K562 (cell line): ENCODE measurements at regions not wholly inside any gene's neighbourhood (a gene's known extent, or its start where the extent isn't known, plus 50 kb on each side); places are given as distances from the start of the nearest gene placed in this dataset.

Experiments
- ATAC-seq: fragments of 200-7000 bp; cut with Tn5 transposase; 3 replicates; pipeline ENCODE4 v1.9.1; 2020; ENCODE audit warnings: moderate library complexity
- BruUV-seq: library from RNA; stranded (reverse); fragments of 400-500 nt; replicated peaks from 2 replicates; lab custom pipeline; 2021; lab: Mats Ljungman, UMichigan
- CTCF ChIA-PET: fragments of 300-600 bp; formaldehyde crosslinking; extraction: SDS; loops from one replicate; lab custom pipeline; 2021; ENCODE audit warnings: low intra/inter-chr PET ratio; lab: Yijun Ruan, JAX
- POLR2A ChIA-PET: fragments of 300-600, 350-650 bp; sonication (Branson Sonifier 250); formaldehyde crosslinking; extraction: SDS; loops from one replicate; lab custom pipeline; 2021; ENCODE audit warnings: antibody characterized with exemption, inconsistent platforms; lab: Yijun Ruan, JAX
- DNase-seq, 4 experiments: peaks; one replicate each; pipeline versions ENCODE4 v3.0.0 to v3.0.0-alpha.2; 2011 to 2018; ENCODE audit warnings: low spot score in 3 of 4, mixed read lengths in 3 of 4; ENCODE audit errors: extremely low read depth in 1 of 4
- FAIRE-seq: peaks from 2 replicates; lab custom pipeline; 2011; peaks lifted over from hg19 to GRCh38; lab: Jason Lieb, UNC
- H2AFZ ChIP-seq: 2 replicates; pipeline ENCODE4 v1.6.0; 2011; ENCODE audit warnings: low read depth, low read length, control low read depth, inconsistent platforms
- H3K27ac ChIP-seq: fragments of 200-600 bp; 3 replicates; pipeline ENCODE4 v1.8.0; 2011; ENCODE audit warnings: low read depth, mild to moderate bottlenecking, control low read depth, inconsistent platforms, low read length, moderate library complexity, mixed read lengths; ENCODE audit errors: extremely low read depth
- H3K27me3 ChIP-seq, 2 experiments: fragments of 300-600 bp in 1 of 2; 2 replicates in 1 of 2; 3 replicates in 1 of 2; pipeline versions ENCODE4 v1.6.0 to v1.8.0; 2011; ENCODE audit warnings: inconsistent platforms in 2 of 2, low read length in 2 of 2, mild to moderate bottlenecking in 1 of 2, mixed read lengths in 1 of 2, moderate library complexity in 1 of 2; ENCODE audit not compliant: control insufficient read depth in 2 of 2, insufficient read depth in 2 of 2
- H3K36me3 ChIP-seq: fragments of 300-600 bp; 3 replicates; pipeline ENCODE4 v1.8.0; 2011; ENCODE audit warnings: mild to moderate bottlenecking, low read length, inconsistent platforms; ENCODE audit not compliant: control insufficient read depth, insufficient read depth
- H3K4me1 ChIP-seq, 2 experiments: fragments of 200-600 bp in 1 of 2; replicated peaks in 1 of 2; 2 replicates in 1 of 2; 3 replicates in 1 of 2; pipeline versions ENCODE4 v1.5.1 to v1.8.0; 2011; ENCODE audit warnings: inconsistent platforms in 2 of 2, low read length in 2 of 2, mild to moderate bottlenecking in 1 of 2, mixed read lengths in 1 of 2, moderate library complexity in 1 of 2; ENCODE audit not compliant: control insufficient read depth in 2 of 2, insufficient read depth in 2 of 2
- H3K4me2 ChIP-seq: 2 replicates; pipeline ENCODE4 v1.6.1; 2011; ENCODE audit warnings: low read length, control low read depth, inconsistent platforms, mixed read lengths; ENCODE audit not compliant: insufficient read depth
- H3K4me3 ChIP-seq: fragments of 200-600 bp; sonication (generic), shearing (Covaris generic); 2 replicates; pipeline ENCODE4 v1.5.1; 2016; ENCODE audit warnings: control low read depth, inconsistent platforms
- H3K79me2 ChIP-seq: fragments of 200-600 bp; 3 replicates; pipeline ENCODE4 v1.8.0; 2011; ENCODE audit warnings: low read length, inconsistent platforms; ENCODE audit not compliant: control insufficient read depth, insufficient read depth
- H3K9ac ChIP-seq, 2 experiments: 2 replicates each; pipeline versions ENCODE4 v1.6.0 to v1.6.1; 2011; ENCODE audit warnings: low read depth in 2 of 2, low read length in 2 of 2, control low read depth in 1 of 2, inconsistent platforms in 1 of 2, mild to moderate bottlenecking in 1 of 2, mixed read lengths in 1 of 2; ENCODE audit not compliant: insufficient read depth in 1 of 2
- H3K9me1 ChIP-seq: one replicate; pipeline ENCODE4 v1.6.0; 2011; ENCODE audit warnings: inconsistent platforms, mild to moderate bottlenecking, low read length, moderate library complexity; ENCODE audit not compliant: control insufficient read depth, insufficient read depth
- H3K9me3 ChIP-seq: replicated peaks from 2 replicates; pipeline ENCODE4 v1.5.1; 2011; ENCODE audit warnings: low read depth, low read length, inconsistent platforms; ENCODE audit not compliant: control insufficient read depth, insufficient read depth
- H4K20me1 ChIP-seq: replicated peaks from 2 replicates; pipeline ENCODE4 v1.6.1; 2011; ENCODE audit warnings: low read length, inconsistent platforms, mixed read lengths; ENCODE audit not compliant: control insufficient read depth, insufficient read depth
- E2F6 ChIP-seq, 2 experiments: IDR thresholded peaks; 2 replicates each; pipeline ENCODE4 v1.6.1; 2011; ENCODE audit warnings: borderline replicate concordance in 1 of 2, control low read depth in 1 of 2, low read depth in 1 of 2, low read length in 1 of 2, mild to moderate bottlenecking in 1 of 2, mixed read lengths in 1 of 2, moderate library complexity in 1 of 2; ENCODE audit not compliant: insufficient read depth in 1 of 2, insufficient read length in 1 of 2, poor library complexity in 1 of 2, severe bottlenecking in 1 of 2; ENCODE audit errors: extremely low read depth in 1 of 2
- EGR1 ChIP-seq: fragments of 450-650 bp; conservative IDR thresholded peaks from 2 replicates; pipeline ENCODE4 v1.6.1; 2017; ENCODE audit warnings: mild to moderate bottlenecking
- ESRRB ChIP-seq: fragments of 250-450 bp; sonication (Bioruptor Pico); IDR thresholded peaks from 2 replicates; pipeline ENCODE4 v1.5.0; 2020; ENCODE audit warnings: mild to moderate bottlenecking, moderate library complexity, borderline replicate concordance
- HDAC8 ChIP-seq: fragments of 450-650 bp; IDR thresholded peaks from 2 replicates; pipeline ENCODE4 v1.6.1; 2016; ENCODE audit warnings: mild to moderate bottlenecking, missing genetic modification characterization, moderate library complexity, missing compliant biosample characterization
- HNRNPH1 ChIP-seq: fragments of 200-400 bp; formaldehyde crosslinking; optimal IDR thresholded peaks from 2 replicates; pipeline ENCODE3; 2017; ENCODE audit warnings: low read depth, mild to moderate bottlenecking, low read length, moderate library complexity
- NEUROD1 ChIP-seq: fragments of 150-350 bp; IDR thresholded peaks from 2 replicates; pipeline ENCODE4 v1.6.1; 2014; ENCODE audit warnings: borderline replicate concordance, low read length, low read depth; ENCODE audit not compliant: partially characterized antibody
- NFIX ChIP-seq: fragments of 250-450 bp; sonication (Bioruptor Pico); IDR thresholded peaks from 2 replicates; pipeline ENCODE4 v1.4.0; 2020; ENCODE audit warnings: low read depth, mild to moderate bottlenecking, moderate library complexity
- PCBP1 ChIP-seq: fragments of 200-400 bp; formaldehyde crosslinking; IDR thresholded peaks from 2 replicates; pipeline ENCODE4 v1.6.1; 2018; ENCODE audit warnings: mild to moderate bottlenecking, low read depth, low read length; ENCODE audit not compliant: poor library complexity, severe bottlenecking
- RBM14 ChIP-seq: fragments of 200-400 bp; formaldehyde crosslinking; IDR thresholded peaks from 2 replicates; pipeline ENCODE4 v1.6.1; 2018; ENCODE audit warnings: low read depth, mild to moderate bottlenecking, low read length, moderate library complexity, borderline replicate concordance; ENCODE audit not compliant: insufficient read depth
- SP2 ChIP-seq: IDR thresholded peaks from 2 replicates; pipeline ENCODE4 v1.6.1; 2011; ENCODE audit warnings: mild to moderate bottlenecking, low read depth, low read length, moderate library complexity; ENCODE audit not compliant: poor library complexity, severe bottlenecking; ENCODE audit errors: extremely low read depth
- ZFP91 ChIP-seq: sonication (generic); formaldehyde crosslinking; IDR thresholded peaks from 2 replicates; pipeline ENCODE4 v1.8.0; 2022; ENCODE audit warnings: mild to moderate bottlenecking, missing genetic modification reagents
- ZFPM2 ChIP-seq: fragments of 250-450 bp; sonication (Bioruptor Pico); IDR thresholded peaks from 2 replicates; pipeline ENCODE4 v1.5.1; 2022; ENCODE audit warnings: mild to moderate bottlenecking
- ZNF311 ChIP-seq: fragments of 250-450 bp; sonication (Bioruptor Pico); IDR thresholded peaks from 2 replicates; pipeline ENCODE4 v1.4.0; 2020; ENCODE audit warnings: mild to moderate bottlenecking, moderate library complexity
- ZNF561 ChIP-seq: fragments of 450-650 bp; formaldehyde crosslinking; conservative IDR thresholded peaks from 2 replicates; pipeline ENCODE4 v1.4.0; 2020; ENCODE audit warnings: mild to moderate bottlenecking, moderate library complexity
- ZNF586 ChIP-seq: fragments of 450-650 bp; formaldehyde crosslinking; conservative IDR thresholded peaks from 2 replicates; pipeline ENCODE4 v1.4.0; 2020; ENCODE audit warnings: mild to moderate bottlenecking, moderate library complexity
- WGBS: fragments of 100-300 bp; shearing (Covaris generic); methylation state at CpG from one replicate; pipeline ENCODE4 v1.1.6; 2016; ENCODE audit warnings: low coverage, mixed read lengths; ENCODE audit not compliant: insufficient coverage; ENCODE audit errors: missing lambda C conversion rate; 5-methylcytosine and 5-hydroxymethylcytosine counted together
- in situ Hi-C: fragments of 300-500 bp; cut with MboI; formaldehyde crosslinking; loops from 4 replicates; pipeline ENCODE4 v1.15.0; 2018; ENCODE audit warnings: inconsistent platforms, mixed read lengths
- intact Hi-C: fragments of 100-400 bp; cut with micrococcal nuclease; formaldehyde crosslinking; loops from 2 replicates; pipeline ENCODE4 v1.14.2; 2022
- TF ChIP-seq, protein P1 (sequence below): sonication (generic); formaldehyde crosslinking; IDR thresholded peaks from 2 replicates; pipeline ENCODE4 v1.8.0; 2022; ENCODE audit warnings: missing genetic modification reagents, mild to moderate bottlenecking, borderline replicate concordance

- no peak for TF ChIP-seq ZNF586 (CRISPR knock-in tag)
- no peak for TF ChIP-seq ZNF561
- no peak for TF ChIP-seq NFIX (CRISPR knock-in tag)
- no peak for TF ChIP-seq NEUROD1
- TF ChIP-seq RBM14, result no peak
Measured at GRCh38 chr4:61036071-61036684, 163.9 kb upstream of the ADGRL3 start (continued).

GRCh38 chr4:61041527-61041926 lies 158.6 kb upstream of the ADGRL3 start:
- no peak overlapping the region for H3K4me2 ChIP-seq
- intact Hi-C loops, result no loop called here
- TF ChIP-seq E2F6 (IDR thresholded peaks at IDR 0.05; ENCODE audit: borderline replicate concordance in 1 of 2, extremely low read depth in 1 of 2, insufficient read depth in 1 of 2, insufficient read length in 1 of 2, low read depth in 1 of 2, low read length in 1 of 2, poor library complexity in 1 of 2, severe bottlenecking in 1 of 2) (no peak), ZFP91 (no peak), EGR1 (no peak), HNRNPH1 (no peak), ZFPM2 (CRISPR knock-in tag) (no peak), PCBP1 (no peak), HDAC8 (tag) (no peak), ESRRB (CRISPR knock-in tag) (no peak), SP2 (no peak), ZNF311 (CRISPR knock-in tag) (no peak)
- TF ChIP-seq, protein P1, sequence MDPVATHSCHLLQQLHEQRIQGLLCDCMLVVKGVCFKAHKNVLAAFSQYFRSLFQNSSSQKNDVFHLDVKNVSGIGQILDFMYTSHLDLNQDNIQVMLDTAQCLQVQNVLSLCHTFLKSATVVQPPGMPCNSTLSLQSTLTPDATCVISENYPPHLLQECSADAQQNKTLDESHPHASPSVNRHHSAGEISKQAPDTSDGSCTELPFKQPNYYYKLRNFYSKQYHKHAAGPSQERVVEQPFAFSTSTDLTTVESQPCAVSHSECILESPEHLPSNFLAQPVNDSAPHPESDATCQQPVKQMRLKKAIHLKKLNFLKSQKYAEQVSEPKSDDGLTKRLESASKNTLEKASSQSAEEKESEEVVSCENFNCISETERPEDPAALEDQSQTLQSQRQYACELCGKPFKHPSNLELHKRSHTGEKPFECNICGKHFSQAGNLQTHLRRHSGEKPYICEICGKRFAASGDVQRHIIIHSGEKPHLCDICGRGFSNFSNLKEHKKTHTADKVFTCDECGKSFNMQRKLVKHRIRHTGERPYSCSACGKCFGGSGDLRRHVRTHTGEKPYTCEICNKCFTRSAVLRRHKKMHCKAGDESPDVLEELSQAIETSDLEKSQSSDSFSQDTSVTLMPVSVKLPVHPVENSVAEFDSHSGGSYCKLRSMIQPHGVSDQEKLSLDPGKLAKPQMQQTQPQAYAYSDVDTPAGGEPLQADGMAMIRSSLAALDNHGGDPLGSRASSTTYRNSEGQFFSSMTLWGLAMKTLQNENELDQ (CRISPR knock-in tag), result no peak

More at GRCh38 chr4:61041527-61041926, 158.6 kb upstream of the ADGRL3 start:
- Histone ChIP-seq H3K36me3 (no peaks in the 10 kb centered on the region), H3K79me2 (no peaks in the 10 kb centered on the region), H3K9me3 (no peaks in the 10 kb centered on the region; the same call in 1 of the 2 replicates), H3K4me1 (no peaks in the 10 kb centered on the region), H3K27me3 (no peaks in the 10 kb centered on the region), H3K9me1 (no peaks in the 10 kb centered on the region), H3K9ac (no peak overlapping the region), H3K4me3 (no peak overlapping the region), H4K20me1 (no peaks in the 10 kb centered on the region), H3K27ac (no peak overlapping the region), H2AFZ (no peak overlapping the region)
- ChIA-PET POLR2A (no interaction called here), CTCF (no interaction called here)
- no peak for FAIRE-seq
- DNase-seq, result no peak
- no peak for ATAC-seq
- WGBS, result 4% methylated on average over 2 of the region's 2 CpGs
- in situ Hi-C loops, result no loop called here
- BruUV-seq, result no TSS peak
